ENCODE measurements at regions not wholly inside any gene's neighbourhood (a gene's known extent, or its start where the extent isn't known, plus 50 kb on each side); places are given as distances from the start of the nearest gene placed in this dataset.

- Histone ChIP-seq H3K27me3 (ENCODE audit: control insufficient read depth in 1 of 2, insufficient read depth in 2 of 2, low read length in 2 of 2) (no peaks in the 10 kb centered on the region), H2AFZ (ENCODE audit: low read length) (no peak overlapping the region), H3K79me2 (ENCODE audit: insufficient read depth, low read length) (no peaks in the 10 kb centered on the region), H3K9me3 (ENCODE audit: low read length) (no peaks in the 10 kb centered on the region), H4K20me1 (ENCODE audit: insufficient read depth, low read length) (no peaks in the 10 kb centered on the region), H3K4me1 (ENCODE audit: insufficient read depth, low read length) (peaks cover 12% of the 10 kb centered on the region), H3K4me2 (ENCODE audit: low read depth, low read length) (no peak overlapping the region), H3K27ac (ENCODE audit: extremely low read length, insufficient read depth, low read length) (no peak overlapping the region), H3K4me3 (replicated peaks in 1 of 3; ENCODE audit: insufficient read depth in 1 of 3, low read depth in 2 of 3, low read length in 3 of 3) (no peak overlapping the region), H3K9ac (ENCODE audit: insufficient read depth, low read depth, low read length) (no peak overlapping the region), H3K36me3 (replicated peaks in 1 of 2; ENCODE audit: control insufficient read depth in 1 of 2, insufficient read depth in 2 of 2, low read length in 2 of 2) (no peaks in the 10 kb centered on the region)
- DNase-seq (ENCODE audit: low spot score) = peak; percentile 70
- ChIA-PET CTCF (ENCODE audit: low intra/inter-chr PET ratio, low total read pairs) (no interaction called here), POLR2A (no interaction called here)
- peak; percentile 39 for FAIRE-seq
- 39% methylated on average over 2 of the region's 2 CpGs for WGBS (ENCODE audit: low lambda C conversion rate)
- in situ Hi-C loops (cut with HindIII; ENCODE audit: extremely low pct_ligation_motif_present, low pct_unique_long_range_greater_than_20kb) = no loop called here
- ATAC-seq = peak; percentile 90
- BruUV-seq (replicated peaks) = no TSS peak
- intact Hi-C loops (cut with micrococcal nuclease; ENCODE audit: unreplicated experiment) = no loop called here
- TF ChIP-seq ZNF224 (CRISPR knock-in tag; IDR thresholded peaks at IDR 0.05) = no peak
- TF ChIP-seq RELA (CRISPR knock-in tag; IDR thresholded peaks at IDR 0.05) = no peak
- no peak for TF ChIP-seq ZBTB7A (CRISPR knock-in tag; IDR thresholded peaks at IDR 0.05)
- no peak for TF ChIP-seq ATF6 (CRISPR knock-in tag; conservative IDR thresholded peaks at IDR 0.05)
- TF ChIP-seq HIVEP1 (CRISPR knock-in tag; IDR thresholded peaks at IDR 0.05) = no peak
- TF ChIP-seq NR2F1 (CRISPR knock-in tag; IDR thresholded peaks at IDR 0.05) = peak; percentile 19 to 34; a peak in 1 of 4 replicates
- no peak for TF ChIP-seq ZNF543 (CRISPR knock-in tag; IDR thresholded peaks at IDR 0.05)
- TF ChIP-seq PRDM15 (CRISPR knock-in tag; IDR thresholded peaks at IDR 0.05) = no peak
- no peak for TF ChIP-seq NBN (conservative IDR thresholded peaks at IDR 0.05)
- TF ChIP-seq JUNB (CRISPR knock-in tag; IDR thresholded peaks at IDR 0.05; ENCODE audit: borderline replicate concordance) = no peak
- peak; percentile 84; the same call in 1 of the 2 replicates for TF ChIP-seq AHDC1 (CRISPR knock-in tag; IDR thresholded peaks at IDR 0.05; ENCODE audit: borderline replicate concordance)
- TF ChIP-seq ZNF891 (CRISPR knock-in tag; IDR thresholded peaks at IDR 0.05) = no peak
- no peak for TF ChIP-seq TERF1 (CRISPR knock-in tag; IDR thresholded peaks at IDR 0.05)
Measured at GRCh38 chr6:138643210-138643609, 130.4 kb upstream of the CCDC28A start.
